Mucosa of gallbladder (tissue), 1 donor: ENCODE measurements at regions not wholly inside any gene's neighbourhood (a gene's known extent, or its start where the extent isn't known, plus 50 kb on each side); places are given as distances from the start of the nearest gene placed in this dataset.
"Not testable (repeated sequence)": the region's sequence is repeated elsewhere in the genome, so short reads cannot be mapped to it uniquely, and the experiment has no call there.

ENCODE experiments used
- DNase-seq: peaks from one replicate; pipeline ENCODE4 v3.0.0-alpha.2; 2020; ENCODE audit warnings: low spot score
- donor health status: DM: no; HTN: no; CAD: no.

GRCh38 chr10:33036670-33037069 lies 78.6 kb upstream of the ITGB1 start:
- no peak for DNase-seq

GRCh38 chr10:33035411-33035810 lies 77.4 kb upstream of the ITGB1 start:
- DNase-seq, result no peak

- no peak for DNase-seq
These were observed 76.9 kb upstream of the ITGB1 start for GRCh38 chr10:33034931-33035330.

- peak; percentile 30 for DNase-seq
These were observed 74.7 kb upstream of the ITGB1 start for GRCh38 chr10:33032654-33033151.

GRCh38 chr10:33031815-33032653 lies 74.0 kb upstream of the ITGB1 start:
- no peak for DNase-seq

- DNase-seq, result no peak
These were observed 73.1 kb upstream of the ITGB1 start for GRCh38 chr10:33031171-33031570.

GRCh38 chr10:33028515-33028914 lies 70.5 kb upstream of the ITGB1 start:
- not testable (repeated sequence) for DNase-seq

- DNase-seq, result no peak
These were observed 69.1 kb upstream of the ITGB1 start for GRCh38 chr10:33027088-33027487.

- no peak for DNase-seq
These were observed 68.4 kb upstream of the ITGB1 start for GRCh38 chr10:33026422-33026821.

- DNase-seq, result no peak
These were observed 67.9 kb upstream of the ITGB1 start for GRCh38 chr10:33025910-33026309.

- DNase-seq, result no peak
These were observed 67.0 kb upstream of the ITGB1 start for GRCh38 chr10:33025039-33025438.

GRCh38 chr10:33022691-33023090 lies 64.7 kb upstream of the ITGB1 start:
- no peak for DNase-seq

- DNase-seq, result no peak
These were observed 64.1 kb upstream of the ITGB1 start for GRCh38 chr10:33022090-33022489.

GRCh38 chr10:33016988-33017387 lies 59.0 kb upstream of the ITGB1 start:
- DNase-seq, result no peak

GRCh38 chr10:33015761-33016547 lies 57.9 kb upstream of the ITGB1 start:
- DNase-seq, result no peak

- DNase-seq, result not testable (repeated sequence)
These were observed 55.3 kb upstream of the ITGB1 start for GRCh38 chr10:33013331-33013730.

- no peak for DNase-seq
These were observed 54.3 kb upstream of the ITGB1 start for GRCh38 chr10:33012306-33012705.

GRCh38 chr10:33010132-33011037 lies 52.4 kb upstream of the ITGB1 start:
- DNase-seq, result peak; percentile 76

GRCh38 chr10:33009244-33010131 lies 51.5 kb upstream of the ITGB1 start:
- DNase-seq, result no peak

GRCh38 chr10:33008499-33009243 lies 50.6 kb upstream of the ITGB1 start:
- peak; percentile 80 for DNase-seq
